ENCODE measurements at regions not wholly inside any gene's neighbourhood (a gene's known extent, or its start where the extent isn't known, plus 50 kb on each side); places are given as distances from the start of the nearest gene placed in this dataset.

- TF ChIP-seq CTCF (IDR thresholded peaks at IDR 0.05) (no peak), EP300 (IDR thresholded peaks at IDR 0.05) (no peak), POLR2AphosphoS5 (IDR thresholded peaks at IDR 0.05) (no peak), POLR2A (IDR thresholded peaks at IDR 0.05) (no peak)
These were observed 419.4 kb upstream of the DACH1 start for GRCh38 chr13:72286421-72286820.

Data from sigmoid colon (tissue), 4 donors.